HTR-8/SVneo (cell line): ENCODE measurements at regions not wholly inside any gene's neighbourhood (a gene's known extent, or its start where the extent isn't known, plus 50 kb on each side); places are given as distances from the start of the nearest gene placed in this dataset.
"Not testable (repeated sequence)": the region's sequence is repeated elsewhere in the genome, so short reads cannot be mapped to it uniquely, and the experiment has no call there.

Experiments used
- DNase-seq: peaks from one replicate; pipeline ENCODE4 v3.0.0; 2011; ENCODE audit warnings: low spot score, mixed read lengths; ENCODE audit not compliant: insufficient read length
- FAIRE-seq: peaks from 2 replicates; lab custom pipeline; 2011; peaks lifted over from hg19 to GRCh38; lab: Jason Lieb, UNC

DNA sequence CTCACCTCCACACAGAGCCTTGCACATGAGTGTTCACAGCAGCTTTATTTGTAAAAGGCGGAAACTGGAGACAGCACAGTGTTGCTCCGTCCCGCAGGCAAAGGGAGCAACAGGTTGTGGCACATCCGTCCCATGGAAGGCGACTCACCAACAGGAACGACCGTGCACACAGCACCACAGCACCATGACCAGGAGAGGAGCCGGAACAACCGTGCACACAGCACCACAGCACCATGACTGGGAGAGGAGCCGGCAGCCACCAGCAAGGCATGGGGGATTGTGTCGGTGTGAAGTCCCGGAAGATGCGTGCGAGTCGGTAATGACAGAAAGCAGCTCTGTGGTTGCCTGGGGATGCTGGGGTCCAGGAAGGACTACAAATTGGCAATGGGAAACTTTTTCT is 158.5 kb downstream of the C9orf50 start:
- no peak for FAIRE-seq
- DNase-seq: no peak

DNA sequence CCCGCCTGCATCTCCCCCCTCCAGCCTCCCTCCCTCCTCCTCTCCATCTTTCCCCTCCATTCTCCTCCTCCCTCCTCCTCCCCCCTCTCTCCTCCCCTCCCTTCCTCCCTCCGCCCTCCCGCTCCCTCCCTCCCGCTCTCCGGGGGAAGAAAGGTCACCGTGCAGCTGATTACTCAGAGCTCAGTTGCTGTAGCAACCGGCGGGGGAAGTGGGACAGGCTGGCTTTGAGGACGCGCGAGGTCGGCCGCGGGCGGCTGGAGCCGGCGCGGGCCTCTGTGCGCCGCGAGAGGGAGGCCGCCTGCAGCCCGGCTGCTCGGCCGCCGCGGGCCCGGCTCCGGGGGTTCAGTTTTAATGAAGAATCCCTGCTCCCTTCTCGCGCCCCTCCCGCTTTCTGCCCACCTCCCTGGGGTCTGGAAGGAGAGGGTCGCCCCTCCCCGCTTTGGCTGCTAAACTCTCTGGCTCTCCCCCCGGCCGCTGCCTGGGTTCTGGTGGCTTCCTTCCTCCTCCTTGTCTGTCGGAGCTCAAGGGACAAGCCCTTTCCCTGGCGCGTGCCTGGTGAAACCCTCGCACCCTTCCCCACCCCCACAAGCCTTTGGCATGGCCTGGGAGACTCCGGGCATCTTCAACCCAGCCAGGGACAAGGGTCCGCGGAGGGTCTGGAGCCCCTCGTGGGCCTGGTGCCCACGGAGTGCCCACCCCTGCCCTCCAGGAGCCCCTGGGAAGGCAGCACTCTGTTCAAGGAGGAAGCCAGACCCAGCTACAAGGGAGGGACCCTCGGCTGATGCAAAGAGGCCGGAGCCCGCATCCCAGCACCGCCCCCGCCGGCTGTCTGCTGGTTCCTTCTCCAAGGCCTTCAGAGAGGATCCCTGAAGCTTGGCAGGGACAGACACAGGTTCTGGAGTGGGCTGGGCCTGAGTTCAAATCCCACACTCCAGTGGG is 160.3 kb downstream of the C9orf50 start:
- peak; percentile 91 for FAIRE-seq
- DNase-seq: peak; percentile 95

DNA sequence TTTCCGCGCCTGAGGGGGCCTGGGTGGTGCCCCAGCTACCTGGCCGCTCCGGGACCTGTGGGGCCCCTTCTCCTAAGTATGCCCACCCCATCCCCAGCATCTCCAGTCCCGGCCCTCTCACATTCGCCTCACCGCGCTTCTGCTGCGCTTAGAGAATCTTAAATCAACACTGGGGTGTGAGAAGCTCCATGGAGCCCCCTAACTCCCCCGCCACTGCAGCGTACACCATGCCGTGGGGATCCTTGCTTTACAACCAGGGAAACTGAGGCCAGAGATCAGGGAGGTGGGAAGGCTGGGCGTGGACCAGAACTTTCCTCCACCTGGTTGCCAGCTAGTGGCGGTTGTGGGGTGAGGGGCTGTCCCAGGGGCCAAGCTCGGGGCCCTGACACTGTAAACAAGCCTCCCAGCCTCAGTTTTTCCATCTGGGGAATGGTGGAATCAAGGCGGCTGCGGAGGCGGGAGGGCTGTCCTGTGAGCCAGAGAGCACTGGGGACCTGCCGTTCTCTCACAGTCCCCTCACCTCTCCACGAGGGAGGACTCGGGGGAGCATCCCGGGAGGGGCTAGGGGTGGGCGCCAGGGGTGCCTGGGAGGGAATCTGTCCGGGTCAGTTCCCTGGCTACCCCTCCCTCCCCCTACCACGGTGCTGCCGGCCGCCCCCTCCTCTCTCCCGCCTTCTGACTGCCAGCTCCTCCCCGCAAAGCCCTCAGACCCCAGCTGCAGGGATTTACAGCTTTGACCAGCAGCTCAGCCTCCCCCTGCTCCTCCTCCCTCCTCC is 161.2 kb downstream of the C9orf50 start:
- DNase-seq: no peak
- no peak for FAIRE-seq

DNA sequence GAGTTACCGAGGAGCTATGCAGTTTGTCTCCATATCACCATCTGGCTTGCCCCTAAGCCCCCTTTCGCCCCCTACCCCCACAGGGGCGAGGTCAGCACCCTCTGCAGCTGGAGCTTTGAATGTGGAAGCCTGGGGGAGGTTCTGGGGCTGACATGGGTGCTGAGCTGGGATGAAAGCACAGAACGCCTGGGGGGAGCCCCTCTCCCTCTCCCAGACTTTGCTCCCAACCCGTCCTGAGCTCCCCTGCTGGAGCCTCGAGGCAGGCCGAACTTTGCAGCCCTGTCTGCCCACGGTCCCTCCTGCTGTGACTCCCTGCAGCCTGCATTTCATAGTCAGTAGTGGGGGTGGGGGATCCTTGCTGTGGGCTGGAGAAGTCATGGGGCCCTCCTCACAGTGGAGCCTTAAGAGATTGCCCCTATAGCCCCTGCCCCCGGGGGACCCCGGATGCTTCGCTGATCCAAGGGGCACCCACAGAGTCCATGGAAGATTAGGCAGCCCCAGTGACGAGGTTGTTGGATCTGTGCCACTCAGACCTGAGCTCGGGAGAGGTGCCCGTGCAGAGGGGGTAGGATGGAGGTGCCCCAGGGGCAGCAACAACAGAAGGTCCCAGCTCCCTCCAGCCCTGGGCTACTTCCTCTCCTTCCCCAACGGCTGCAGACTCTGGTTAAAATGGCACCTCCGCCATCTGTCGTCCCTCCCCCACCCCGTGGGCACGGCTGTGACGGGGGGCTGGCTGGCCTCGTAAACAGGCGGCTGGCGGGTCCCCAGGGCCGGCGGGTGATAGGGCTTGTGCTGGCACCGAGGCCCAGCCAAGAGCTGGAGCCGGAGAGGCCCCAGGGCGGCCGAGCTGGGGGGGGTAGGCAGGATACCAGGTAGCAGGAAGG is 162.0 kb downstream of the C9orf50 start:
- DNase-seq (no peak), FAIRE-seq (no peak)

DNA sequence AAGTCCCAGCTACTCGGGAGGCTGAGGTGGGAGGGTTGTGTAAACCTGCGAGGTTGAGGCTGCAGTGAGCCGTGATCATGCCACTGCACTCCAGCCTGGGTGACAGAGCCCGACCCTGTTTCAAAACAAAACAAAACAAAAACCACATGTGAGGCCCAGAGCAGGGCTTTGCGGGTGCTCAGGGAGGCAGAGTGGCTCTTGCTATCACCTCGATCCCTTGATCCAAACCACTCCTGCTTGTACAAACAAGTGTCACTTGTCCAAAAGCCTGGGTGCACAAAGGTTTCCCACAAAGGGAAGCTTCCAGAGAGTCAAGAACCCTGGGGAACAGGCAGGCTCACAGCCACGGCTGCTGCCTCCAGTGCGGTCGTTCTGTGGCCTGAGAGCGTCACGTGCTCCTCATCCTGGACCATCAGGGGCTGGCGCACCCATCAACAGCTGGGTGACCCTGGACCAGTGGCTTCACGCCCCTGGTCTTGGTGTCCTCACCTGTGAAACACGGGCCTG is 162.7 kb downstream of the C9orf50 start:
- DNase-seq (no peak), FAIRE-seq (no peak)

DNA sequence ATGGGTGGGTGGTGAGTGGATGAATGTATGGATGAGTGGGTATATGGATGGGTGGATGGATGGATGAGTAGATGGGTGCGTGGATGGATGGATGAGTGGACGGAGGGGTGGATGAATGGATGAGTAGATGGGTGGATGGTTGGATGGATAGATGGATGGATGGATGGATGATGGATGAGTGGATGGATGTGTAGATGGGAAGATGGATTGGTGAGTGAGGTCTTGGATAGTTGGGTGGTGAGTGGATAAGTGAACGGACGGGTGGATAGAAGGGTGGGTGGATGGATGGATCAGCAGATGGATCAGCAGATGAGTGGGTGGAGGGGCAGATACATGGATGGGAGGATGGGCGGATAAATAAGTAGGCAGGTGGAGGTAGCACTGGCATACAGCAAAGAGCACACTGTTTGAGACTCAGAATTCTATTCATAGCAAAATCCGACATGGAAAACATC is 163.5 kb downstream of the C9orf50 start:
- no peak for FAIRE-seq
- no peak for DNase-seq

DNA sequence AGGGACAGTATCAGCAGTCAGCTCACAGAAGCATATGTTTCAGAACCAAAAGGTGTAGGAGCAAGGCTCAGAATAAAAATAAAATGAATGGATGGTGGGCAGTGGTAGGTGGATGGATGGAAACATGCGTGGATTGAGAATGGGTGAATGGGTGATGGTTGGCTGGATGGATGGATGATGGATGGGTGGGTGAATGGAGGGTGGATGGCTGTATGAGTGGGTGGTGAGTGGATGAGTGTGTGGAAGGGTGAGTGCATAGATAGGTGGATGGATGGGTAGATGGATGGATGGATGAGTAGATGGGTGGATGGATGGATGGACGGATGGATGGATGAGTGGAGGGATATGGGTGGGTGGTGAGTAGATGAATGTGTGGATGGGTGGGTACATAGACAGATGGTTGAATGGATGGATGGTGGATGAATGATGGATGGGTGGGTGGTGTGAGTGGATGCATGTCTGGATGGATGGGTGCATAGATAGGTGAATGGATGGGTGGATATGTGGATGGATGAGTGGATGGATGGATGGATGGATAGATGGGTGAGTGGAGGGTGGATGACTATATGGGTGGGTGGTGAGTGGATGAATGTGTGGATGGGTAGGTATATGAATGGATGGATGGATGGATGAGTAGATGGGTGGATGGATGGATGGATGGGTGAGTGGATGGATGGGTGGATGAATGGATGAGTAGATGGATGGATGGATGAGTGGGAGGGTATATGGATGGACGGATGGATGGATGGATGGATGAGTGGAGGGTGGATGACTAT is 164.2 kb downstream of the C9orf50 start:
- DNase-seq: no peak
- FAIRE-seq: peak; percentile 44

DNA sequence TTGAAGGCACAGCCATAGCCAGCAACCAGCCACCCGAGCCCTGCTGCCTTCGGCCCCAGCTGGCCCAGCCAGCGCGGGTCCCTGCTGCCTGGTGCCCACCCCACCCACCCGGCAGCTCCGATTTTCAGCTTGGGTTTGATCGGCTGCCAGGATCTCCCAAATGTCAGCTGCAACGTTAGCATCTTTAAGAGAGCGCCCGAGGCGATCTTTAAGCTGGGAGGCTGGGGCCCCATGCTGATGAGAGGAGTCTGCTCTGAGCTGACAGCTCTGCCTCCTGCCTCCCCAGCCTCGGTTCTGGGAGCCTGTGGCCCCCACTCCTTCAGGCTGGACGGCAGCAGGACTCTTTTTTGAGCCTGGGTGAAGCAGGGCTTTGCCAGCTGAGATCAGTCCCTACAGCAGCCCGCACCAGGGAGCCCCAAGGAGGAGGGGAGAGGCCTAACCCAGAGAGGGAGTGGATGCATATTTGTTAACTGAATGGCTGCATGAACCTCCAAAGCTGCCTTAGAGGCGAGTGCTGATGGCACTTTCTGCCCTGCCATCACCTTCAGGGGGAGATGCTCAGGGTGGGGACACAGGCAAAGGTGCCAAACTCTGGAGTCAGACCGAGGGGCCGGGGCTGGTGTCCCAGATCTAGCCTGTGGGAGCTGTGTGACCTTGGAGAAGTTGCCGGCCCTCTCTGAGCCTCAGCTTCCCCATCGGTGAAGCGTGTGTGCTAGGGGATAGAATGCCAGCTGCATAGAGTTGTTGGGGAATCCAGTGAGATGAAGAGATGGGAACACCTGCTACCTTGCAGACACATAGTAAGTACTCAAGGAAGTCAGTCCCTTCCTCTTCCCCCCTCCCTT is 165.5 kb downstream of the C9orf50 start:
- FAIRE-seq (no peak), DNase-seq (no peak)

DNA sequence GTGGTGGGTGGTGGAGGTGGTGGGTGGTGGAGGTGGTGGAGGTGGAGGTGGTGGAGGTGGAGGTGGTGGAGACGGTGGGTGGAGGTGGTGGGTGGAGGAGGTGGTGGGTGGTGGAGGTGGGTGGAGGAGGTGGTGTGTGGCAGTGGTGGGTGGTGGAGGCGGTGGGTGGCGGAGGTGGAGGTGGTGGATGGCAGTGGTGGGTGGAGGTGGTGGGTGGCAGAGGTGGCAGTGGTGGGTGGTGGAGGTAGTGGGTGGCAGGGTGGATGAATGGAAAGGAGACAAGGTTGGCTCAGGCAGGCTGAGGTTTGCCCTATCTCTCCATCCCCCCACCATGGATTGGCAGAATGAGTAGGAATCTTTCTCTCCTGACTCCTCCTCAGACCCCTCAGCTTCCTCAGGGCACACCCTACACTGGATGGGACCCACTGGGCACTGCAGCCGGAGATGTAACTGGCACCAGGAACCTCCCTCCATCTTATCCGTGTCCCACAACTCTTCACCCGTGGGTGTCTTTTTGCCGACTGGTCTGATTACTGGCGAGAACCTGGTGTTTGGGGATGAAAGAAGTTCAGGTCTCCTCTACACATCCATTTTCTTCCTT is 166.3 kb downstream of the C9orf50 start:
- FAIRE-seq: no peak

DNA sequence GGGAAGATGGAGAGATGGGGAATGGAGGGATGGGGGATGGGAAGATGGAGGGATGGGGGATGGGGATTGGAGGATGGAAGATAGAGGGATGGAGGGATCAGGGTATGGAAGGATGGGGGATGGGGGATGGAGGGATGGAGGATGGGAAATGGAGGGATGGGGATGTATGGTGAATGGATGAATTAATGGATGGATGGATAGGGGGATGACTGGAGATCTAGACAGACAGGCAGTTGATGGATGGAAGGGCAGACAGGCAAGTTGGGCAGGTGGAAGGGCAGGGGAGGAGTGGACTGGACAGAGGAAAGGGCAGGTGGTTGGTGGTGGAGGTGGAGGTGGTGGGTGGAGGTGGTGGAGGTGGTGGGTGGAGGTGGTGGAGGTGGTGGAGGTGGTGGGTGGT is 167.2 kb downstream of the C9orf50 start:
- FAIRE-seq (no peak), DNase-seq (no peak)

More for the DNA sequence above, 166.3 kb downstream of the C9orf50 start:
- no peak for DNase-seq

DNA sequence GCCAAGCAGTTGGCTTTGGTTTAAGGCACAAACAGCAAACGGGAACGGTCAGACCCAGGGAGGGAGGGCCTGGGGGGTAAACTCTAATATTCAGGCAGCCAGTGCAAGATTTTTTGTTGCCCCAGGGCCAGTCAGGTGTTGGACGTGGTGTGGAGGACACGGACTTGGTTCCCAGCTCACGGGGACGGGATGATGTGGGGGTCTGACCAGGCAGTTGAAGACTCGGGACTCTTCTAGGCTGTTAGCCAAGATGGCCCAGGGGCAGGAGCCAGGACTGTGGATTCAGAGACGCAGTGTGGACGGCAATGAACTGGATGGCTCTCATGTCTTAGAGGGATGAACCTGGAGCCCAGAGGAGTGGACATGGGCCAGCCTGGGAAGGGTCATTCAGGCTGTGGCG is 169.2 kb downstream of the C9orf50 start:
- no peak for FAIRE-seq
- no peak for DNase-seq

DNA sequence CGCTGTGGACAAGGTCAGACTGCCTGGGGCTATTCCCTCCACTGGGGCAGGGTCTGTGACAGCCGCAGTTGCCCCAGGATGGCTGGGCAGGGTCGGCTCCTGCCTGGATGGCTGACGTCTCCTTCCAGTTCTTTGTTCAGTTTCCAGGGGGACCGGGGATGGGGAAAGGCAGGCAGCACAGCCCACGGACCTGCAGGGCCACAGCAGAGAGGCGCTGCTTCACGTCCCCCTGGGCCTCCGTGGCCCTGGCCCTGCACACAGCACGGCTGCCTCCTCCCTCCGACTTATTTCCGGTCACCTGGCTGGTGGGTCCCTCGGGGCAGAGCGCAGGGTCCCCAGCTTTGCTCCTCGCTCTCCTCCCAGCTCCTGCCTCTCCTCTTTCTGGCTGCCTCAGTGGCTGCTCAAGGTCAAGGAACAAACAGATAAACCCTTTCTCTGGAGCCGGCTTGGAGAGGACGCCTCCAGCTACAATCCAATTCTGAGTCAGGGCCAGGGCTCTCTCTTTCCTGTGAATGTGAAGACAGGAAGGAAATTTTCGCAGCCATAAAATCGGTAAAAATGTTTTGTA is 169.7 kb downstream of the C9orf50 start:
- FAIRE-seq (no peak), DNase-seq (no peak)

DNA sequence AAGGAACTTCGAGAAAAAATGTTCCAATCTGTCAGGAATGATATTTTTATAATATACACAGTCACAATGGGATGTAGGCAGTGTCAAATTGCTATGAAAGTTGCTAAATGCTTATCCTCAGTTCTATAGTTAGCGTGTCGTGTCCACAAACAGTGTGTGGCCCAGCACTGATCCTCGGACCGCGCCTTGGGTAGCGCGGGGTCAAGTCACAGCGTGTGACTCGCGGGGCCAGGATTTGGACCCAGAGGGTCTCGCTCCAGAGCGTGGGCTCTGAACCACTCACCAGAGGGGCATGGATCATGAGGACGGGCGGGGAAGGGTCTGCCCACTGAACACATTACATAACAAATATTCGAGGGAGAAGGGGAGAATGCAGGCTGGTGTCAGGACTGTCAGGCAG is 171.8 kb downstream of the C9orf50 start:
- no peak for DNase-seq
- no peak for FAIRE-seq

DNA sequence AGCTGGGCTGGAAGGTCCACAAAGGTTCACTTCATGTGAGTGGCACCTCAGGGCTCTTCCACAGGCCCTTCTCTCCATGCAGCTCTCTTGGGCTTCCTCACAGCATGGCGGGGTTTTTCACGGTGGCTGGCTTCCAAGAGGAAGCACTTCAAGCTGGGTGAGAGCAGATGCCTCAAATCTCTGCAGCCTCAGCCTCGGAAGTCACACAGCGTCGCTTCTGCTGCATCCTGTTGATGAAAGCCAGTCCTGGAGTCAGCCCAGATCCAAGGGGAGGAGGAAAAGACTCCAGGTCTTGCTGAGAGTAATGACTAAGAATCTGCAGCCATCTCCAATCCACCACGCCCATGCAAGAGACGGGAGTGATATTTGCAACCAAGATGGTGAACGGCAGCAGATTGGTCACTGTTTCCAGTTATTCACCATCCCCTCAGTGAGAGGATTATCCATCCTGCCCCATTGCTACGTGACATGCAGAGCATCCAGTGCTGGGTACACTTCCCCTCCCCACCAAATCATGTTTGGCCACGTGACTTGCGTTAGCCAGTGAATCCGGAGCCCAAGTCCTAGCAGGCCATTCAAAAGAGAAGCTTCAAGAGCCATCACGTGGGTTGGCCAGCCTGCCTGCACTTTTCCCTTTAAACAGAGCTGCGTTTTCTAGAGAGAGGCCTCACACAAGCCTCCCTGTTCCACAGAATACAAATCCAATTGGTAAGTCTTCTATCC is 173.9 kb downstream of the C9orf50 start:
- FAIRE-seq: no peak
- DNase-seq: no peak

DNA sequence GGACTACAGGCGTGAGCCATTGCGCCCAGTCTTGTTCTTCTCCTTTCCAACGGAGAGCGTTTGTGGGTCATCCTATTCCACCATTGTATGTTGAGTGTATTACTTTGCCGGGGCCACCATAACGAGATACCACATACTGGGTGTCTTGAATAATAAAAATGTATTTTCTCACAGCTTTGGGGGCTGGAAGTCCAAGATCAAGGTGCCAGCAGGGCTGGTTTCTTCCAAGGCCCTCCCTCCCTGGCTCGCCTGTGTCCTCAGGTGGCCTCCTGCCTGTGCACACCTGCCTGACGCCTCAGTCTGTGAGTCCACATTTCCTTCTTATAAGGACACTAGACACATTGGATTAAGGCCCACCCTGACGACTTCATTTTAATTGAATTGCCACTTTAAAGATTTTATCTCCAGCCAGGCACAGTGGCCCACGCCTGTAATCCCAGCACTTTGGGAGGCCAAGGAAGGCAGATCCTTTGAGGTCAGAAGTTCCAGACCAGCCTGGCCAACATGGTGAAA is 175.1 kb downstream of the C9orf50 start:
- no peak for DNase-seq
- FAIRE-seq: no peak

DNA sequence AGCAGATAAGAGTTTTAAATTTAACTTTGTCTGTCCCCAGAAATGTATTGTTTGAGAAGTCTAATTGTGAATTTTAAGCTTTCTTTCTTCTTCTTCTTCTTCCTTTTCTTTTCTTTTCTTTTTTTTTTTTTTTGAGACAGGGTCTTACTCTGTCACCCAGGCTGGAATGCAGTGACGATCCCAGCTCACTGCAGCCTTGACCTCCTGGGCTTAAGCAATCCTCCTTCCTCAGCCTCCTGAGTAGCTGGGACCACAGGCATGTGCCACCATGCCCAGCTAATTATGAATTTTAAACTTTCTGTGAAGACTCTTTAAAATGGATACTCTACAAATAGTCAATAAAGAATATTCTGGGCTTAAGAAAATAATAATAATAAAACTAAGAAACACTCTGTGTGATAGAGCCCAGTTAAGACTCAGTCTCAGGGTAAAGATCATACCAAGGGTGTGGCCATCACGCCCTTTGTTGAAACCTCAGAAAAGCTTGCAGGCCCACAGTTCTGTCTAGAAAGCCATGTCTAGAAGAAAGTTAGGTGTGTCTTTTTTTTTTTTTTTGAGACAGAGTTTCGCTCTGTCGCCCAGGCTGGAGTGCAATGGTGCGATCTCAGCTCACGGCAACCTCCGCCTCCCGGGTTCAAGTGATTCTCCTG is 177.3 kb downstream of the C9orf50 start:
- DNase-seq, FAIRE-seq: not testable (repeated sequence)
